Right renal pelvis (tissue), 4 donors: ENCODE measurements at regions not wholly inside any gene's neighbourhood (a gene's known extent, or its start where the extent isn't known, plus 50 kb on each side); places are given as distances from the start of the nearest gene placed in this dataset.

ENCODE experiments used
- DNase-seq, 4 donors: peaks; one replicate each; pipeline ENCODE4 v3.0.0-alpha.2; 2013; ENCODE audit warnings: low read depth in 4 of 4, low spot score in 3 of 4, missing footprints in 1 of 4

DNA sequence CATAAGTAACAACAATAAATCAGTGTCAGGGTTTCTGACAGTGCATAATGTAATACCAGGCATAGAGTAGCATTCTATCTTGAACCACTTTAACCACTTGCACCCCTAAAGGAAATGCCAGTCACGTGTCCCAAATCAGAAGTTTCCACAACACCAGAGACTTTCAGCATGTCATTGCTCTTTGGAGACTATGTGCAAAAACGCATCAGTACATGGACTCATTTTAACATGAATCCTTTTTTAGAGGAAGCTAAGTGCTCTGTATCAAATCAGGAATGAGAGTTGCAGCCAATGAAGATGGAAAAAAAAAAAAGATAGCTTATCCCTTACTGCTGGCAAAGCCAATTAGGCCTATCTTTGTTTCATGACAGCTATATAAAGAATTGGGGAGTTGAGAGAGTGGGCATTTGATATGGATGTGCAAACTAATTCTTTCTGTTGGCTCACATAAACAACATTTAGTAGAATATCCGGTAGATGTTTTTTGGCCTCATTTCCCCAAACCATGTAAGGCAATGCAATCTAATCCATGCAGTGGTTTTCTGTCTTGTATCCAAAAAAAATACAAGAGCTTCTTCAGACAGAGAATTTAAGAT, 353.1 kb downstream of the IRS1 start:
- no peak for DNase-seq

GRCh38 chr2:226445216-226445861, 354.3 kb downstream of the IRS1 start:
- DNase-seq: no peak

DNA sequence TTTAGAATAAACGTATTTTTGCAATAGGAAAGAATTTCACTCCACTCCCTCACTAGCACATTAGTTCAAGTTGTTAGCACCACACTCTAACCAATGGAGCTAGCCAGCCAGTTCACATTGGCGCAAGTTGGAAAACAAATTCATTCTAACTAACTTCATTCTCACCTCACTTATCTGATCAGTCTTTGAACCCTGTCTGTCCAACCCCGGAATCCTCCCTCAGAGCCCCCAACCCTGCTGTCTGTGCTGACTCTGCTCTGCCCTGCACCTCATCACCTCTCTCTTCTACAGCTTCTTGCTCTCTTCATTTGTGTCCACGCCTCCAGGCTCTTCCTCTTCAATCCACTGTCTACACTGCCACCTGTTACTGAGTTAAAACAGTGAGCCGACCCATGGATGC, 356.5 kb downstream of the IRS1 start:
- no peak for DNase-seq

GRCh38 chr2:226440127-226440918, 359.3 kb downstream of the IRS1 start:
- DNase-seq: no peak

GRCh38 chr2:226439337-226439736, 360.3 kb downstream of the IRS1 start:
- DNase-seq: no peak

- DNase-seq: no peak
These were observed 364.5 kb downstream of the IRS1 start for GRCh38 chr2:226435146-226435545.

DNA sequence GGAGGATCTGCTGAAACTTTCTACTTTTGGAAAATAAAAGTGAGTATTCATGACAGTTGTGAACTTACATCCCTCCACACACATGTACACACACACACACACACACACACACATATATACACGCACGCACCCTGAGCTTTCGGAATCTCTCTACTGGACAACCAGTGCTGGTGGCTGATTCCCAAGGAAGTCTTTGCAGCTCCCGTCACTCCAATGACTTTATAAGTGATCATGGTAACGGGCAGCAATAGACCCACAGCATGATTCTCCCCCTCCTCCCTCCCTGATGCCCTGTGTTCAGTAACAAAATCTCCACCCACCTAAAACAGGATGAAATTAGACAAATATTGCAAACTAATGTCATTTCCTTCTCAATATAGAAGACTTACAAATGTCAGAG, 364.9 kb downstream of the IRS1 start:
- DNase-seq: no peak

GRCh38 chr2:226431288-226431948, 368.2 kb downstream of the IRS1 start:
- DNase-seq: no peak

DNA sequence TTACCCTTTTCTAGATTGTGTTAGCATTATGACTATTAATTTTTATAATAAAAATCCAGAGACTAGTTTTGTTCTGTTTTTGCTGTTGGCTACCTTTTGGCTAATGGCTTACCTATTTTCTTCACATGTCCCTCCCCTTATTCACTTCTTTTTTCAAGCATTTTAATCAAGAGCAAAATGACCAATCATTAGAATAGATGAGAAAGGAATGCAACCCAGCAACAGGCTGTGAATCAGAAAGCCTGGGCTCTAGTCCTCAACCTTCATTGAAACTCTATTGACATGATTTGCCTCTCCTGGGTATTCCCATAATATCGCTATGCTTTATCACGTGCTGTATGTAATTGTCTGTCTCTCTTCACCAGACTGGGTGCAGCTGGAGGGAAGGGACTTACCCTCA, 370.1 kb downstream of the IRS1 start:
- DNase-seq: no peak

DNA sequence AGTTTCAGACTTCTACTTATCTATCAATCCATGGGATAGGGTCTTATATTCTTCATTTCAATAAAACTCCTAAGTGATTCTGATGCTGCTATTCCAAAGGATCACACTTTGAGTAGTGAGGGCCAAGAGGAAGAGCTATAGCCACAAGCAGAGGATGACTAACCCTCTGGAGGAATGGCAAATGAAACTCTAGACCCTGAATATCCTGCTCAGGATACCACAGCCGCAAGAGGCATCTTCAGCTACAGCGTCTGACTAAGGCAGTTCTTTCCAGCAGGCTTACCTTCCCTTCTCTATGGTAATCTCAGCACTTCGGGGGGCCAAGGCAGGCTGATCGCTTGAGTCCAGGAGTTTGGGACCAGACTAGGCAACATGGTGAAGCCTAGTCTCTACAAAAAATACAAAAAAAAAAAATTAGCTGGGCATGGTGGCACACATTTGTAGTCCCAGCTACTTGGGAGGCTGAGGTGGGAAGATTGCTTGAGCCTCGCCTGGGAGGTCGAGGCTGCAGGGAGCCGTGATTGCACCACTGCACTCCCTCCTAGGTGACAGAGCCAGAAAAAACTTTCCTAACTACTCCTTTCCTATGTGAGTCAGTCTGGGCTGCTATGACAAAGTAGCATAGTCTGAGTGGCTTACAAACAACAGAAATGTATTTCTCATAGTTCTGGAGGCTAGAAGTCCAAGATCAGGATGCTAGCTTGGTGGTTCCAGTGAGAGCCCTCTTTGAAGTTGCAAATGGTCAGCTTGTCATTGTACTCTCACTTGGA, 371.9 kb downstream of the IRS1 start:
- DNase-seq: no peak

GRCh38 chr2:226426292-226426736, 373.3 kb downstream of the IRS1 start:
- no peak for DNase-seq

DNA sequence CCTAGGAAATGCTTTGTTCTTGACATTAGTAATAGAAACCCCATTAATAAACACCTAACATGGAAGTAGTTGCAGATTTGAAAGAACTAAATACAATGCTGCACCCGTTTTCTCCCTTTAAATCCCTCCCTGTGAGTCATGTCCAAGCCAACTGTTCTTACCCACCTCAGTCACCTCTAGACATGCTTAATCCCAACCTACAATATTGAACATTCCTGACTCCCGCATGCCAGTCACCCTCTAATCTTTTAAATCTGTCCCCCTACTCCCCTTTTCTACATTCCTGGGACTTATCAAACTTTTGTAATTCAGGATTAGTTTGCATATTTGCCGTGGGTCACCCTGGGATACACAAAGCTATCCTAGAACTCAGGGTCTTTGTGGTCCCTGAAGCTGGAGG, 374.6 kb downstream of the IRS1 start:
- DNase-seq: no peak

DNA sequence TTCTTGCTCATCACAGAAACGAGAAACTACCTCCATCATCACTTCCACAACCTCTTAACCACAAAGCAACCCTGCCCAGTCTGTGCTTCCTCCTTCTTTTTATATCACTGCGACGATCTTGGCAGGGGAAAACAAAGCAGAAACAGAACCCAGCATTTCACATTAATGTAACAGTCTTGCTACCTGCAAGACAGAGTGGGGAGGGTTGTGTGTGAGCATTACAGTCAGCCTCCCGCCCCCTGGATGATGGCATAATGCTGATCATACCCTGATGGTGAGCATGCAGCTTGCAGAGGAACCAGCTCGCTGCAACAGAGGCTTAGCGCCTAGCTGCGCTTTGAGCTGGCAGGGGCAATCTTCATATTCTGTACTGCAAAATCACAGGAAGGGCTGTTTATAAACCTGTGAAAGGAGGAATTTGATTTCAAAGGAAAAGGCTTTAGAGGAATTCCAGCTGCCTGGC, 376.1 kb downstream of the IRS1 start:
- no peak for DNase-seq

DNA sequence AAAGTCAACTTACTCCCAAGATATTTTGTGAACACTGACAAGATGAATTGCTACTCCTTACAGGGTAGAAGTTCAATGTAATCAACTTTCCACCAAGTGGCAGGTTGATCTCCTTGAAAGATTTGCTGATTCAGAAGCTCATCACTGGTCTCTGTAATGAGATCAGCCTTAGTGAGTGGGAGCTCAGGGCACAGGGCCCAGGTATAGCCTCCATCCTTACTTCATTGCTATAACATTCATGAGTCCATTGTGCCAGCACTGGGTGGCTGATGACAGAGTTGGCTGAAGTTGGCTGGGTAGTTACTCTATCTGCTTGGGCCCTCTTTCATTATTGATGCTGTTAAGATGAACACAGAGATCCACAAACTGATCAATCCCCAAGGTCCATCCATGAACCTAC, 379.0 kb downstream of the IRS1 start:
- no peak for DNase-seq

DNA sequence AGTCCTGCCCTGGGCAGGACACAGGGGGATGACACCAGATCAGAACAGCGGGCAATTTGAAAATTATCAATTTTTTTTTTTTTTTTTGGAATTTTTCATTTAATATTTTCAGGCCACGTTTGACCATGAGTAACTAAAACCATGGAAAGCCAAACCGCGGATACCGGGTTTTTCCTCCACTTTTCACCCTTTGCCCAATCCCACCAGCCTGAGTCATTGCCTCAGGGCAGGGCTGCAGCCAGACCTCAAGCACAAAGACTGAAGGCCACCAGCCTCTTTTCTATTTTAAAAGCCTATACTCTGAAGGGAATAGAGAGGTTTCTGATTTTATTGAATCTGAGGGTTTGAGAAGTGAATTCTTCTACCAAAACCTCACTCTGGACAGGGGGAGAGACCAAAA, 381.1 kb downstream of the IRS1 start:
- DNase-seq: no peak

- DNase-seq: no peak
These were observed 385.3 kb downstream of the IRS1 start for GRCh38 chr2:226414335-226414734.

DNA sequence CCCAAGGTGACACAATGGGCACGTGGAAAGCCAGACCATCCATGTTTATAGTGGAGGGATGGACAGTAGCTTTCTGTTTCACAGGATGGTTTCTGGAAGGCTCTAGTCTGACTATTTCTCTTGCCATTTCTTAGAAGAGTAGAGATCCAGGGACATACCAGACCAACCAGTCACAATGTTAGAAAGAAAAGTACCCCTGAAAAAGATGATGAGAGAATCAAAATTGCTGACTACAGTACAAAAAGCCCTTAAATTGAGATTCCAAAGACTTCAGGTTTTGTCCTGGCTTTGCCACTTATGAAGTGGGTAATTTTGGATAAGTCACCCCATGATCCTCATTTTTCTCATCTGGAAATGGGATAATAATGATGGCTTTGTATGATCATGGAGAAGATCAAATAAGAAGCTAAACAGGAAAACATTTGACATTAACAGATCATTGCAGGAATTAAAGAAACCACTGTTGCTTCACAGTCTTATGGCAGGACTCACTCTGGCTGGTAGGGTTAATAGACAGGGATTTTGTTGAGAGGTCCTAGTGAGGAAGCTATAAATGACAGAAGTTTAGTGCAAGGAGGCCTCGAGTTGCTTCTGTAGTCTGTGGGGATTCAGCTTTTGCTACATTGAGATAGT, 386.0 kb downstream of the IRS1 start:
- DNase-seq: no peak

DNA sequence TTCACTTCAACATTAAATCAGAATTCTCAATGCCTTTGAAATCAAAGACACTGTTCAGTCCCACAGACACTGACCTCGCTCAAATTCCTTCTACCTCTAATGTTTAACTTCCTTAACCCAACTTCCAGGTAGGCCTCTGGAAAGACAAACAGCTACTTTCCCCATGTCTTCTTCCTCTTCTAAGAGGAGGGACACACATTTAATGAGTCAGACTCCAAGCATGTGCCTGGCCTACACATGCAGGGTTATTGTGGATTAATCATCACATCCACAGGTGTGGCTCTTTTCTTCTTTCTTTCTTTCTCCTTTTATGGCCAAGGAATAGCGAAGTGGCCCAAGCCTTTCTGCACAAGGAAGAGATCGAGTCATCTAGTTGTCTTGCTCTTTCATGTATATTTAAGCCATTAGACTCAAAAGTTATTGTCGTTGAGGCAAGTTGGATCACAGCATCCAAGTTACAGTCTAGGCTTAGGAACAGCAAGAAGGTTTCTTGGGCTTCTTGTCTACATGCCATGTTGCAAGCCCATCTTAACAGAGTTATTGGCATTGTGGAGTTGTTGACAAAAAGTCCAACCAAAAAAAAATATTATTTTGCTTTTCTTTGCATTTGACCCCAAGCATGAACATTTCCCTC, 387.8 kb downstream of the IRS1 start:
- no peak for DNase-seq

DNA sequence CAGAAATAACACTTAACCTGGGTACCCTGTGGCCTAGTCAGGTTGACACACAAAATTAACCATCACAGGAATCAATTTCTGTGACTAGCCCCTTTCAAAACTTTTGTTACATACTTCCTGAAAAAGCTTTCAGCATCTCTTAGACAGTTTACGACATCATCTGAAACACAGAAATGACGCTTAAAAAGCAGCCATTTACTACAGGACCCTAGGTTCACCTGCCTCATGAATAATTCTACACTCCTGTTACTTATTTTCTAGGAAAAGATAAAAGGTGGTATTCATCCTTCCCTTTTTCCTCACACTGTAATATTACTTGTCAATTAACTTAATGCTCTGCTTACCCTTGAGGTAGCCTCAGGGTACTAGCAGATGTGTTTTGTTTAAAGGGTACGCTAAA, 388.4 kb downstream of the IRS1 start:
- DNase-seq: no peak
